ENCODE measurements at regions not wholly inside any gene's neighbourhood (a gene's known extent, or its start where the extent isn't known, plus 50 kb on each side); places are given as distances from the start of the nearest gene placed in this dataset.
"Not testable (repeated sequence)": the region's sequence is repeated elsewhere in the genome, so short reads cannot be mapped to it uniquely, and the experiment has no call there.

DNA sequence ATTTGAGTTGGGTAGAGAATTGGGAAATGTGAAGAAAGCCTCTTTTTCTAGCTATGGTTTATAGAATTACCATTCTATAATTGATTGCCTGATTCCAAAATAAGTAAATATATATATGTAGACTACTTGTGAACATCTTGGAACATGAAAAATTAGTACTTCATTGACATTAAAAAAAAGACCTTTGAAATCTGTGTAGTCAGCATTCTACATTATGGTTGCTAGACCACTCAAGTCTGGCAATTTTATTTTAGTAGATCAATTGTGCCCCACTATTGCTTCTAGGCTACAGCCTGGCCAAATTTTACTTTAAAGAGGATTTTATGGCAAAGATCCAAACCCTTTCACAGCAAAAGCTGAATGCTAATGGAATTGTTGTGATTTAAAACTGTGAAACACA, 279.8 kb downstream of the IKZF2 start:
- no peak for DNase-seq (ENCODE audit: low read depth)

DNA sequence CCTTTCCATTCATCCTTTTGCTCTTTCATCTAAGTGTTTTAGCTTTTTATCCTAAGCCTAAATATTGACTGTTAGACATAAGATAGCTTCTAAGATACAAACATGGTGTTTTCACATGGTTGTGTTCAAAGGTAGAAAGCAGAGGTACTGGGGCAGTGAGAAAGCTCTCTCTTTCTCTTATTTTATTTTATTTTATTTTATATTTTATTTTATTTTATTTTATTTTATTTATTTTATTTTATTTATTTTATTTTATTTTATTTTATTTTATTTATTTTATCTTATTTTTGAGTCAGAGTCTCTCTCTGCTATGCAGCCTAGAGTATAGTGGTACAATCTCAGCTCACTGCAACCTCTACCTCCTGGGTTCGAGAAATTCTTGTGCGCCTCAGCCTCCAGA, 287.2 kb downstream of the IKZF2 start:
- no peak for DNase-seq (ENCODE audit: low read depth)

DNA sequence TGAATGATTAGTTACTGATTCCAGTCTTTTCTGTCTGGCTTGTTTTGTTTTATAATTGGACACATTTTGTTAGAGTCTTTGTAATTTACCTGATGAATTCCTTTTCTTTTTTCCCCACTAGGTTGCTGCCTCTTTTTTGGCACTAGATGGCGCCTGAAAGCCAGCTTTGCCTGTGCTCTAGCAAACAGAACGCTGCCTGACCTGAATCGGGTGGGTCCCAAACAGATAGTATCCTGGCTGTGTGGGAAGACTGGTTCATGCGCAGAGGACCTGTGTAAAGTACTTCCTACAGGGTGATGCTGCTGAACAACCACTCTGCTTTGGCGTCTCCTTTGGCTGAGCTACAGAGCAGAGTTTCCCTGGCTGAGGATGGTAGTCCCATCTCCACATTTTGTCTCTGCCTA, 288.2 kb downstream of the IKZF2 start:
- no peak for DNase-seq (ENCODE audit: low read depth)

DNA sequence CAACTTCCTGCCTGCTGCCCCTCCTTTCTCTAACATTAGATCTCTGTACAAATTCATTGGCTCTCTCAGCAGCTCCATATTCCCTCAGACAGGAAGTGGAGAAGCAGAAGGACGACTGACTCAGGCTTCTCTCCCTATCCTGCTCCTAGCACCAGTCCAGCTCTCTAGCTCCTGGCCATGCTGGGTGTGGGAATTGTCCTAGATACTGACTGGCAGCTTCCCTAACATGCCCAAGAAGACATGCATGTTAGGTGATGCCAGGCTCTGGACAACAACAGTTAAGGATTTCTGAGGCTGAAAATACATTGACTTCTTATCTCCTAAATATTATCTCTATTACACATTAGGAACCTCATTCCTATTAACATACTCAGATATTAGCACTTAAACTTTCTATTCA, 292.9 kb downstream of the IKZF2 start:
- no peak for DNase-seq (ENCODE audit: low read depth)

DNA sequence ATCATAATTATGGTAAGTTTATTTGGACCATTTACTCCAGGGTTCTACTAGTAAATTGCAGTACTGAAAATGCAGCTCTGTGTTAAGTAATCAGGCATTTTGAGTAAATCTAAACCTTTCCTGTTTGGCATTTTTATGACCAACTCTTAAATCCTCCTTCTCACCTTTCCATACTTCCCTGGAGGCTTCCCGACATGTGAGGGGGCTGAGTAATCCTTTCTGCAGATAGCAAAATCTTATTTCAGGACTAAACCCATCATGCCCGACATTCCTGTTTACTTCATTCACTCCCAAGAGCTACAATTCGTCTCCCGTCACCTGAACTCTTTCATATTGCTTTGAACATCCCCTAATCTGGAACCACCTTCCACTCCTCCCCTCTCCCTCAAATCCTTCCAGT, 296.6 kb downstream of the IKZF2 start:
- no peak for DNase-seq (ENCODE audit: low read depth)

DNA sequence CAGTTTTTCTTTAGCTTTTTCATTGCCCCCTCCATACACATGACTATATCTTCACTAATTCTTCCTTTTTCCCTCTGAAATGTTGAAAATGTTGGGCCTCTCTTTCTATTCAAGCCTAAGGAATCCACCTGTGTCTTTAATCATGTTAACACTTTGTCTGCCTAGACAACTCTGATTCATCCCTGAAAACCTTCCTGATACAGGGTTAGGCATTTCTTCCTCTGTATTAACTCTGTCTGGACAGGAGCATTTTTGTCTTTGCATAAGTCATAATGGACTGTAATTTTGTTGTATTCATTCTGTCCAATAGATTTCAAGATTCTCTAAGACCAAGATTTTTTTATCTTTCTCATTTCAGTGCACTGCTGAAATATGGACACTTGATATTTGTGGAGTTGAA, 297.3 kb downstream of the IKZF2 start:
- DNase-seq (ENCODE audit: low read depth): no peak

DNA sequence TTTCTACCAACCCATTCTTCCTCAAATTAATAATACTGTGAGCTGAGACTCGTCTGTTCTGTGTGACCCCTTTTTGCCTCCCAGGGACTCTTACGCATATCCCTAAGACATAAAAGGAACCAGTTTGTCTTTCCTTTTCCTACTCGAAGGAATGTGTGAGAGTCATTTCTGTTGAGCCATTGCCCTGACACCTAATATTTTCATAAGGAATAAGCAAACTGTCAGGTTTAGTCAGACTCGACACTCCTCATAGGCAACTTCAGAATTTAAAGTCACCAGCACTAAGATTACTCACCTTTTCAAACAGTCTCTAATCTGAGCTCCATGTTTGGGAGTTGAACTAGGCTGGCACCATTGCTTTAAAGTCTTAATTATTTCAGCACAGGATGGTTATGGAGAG, 305.5 kb downstream of the IKZF2 start:
- DNase-seq (ENCODE audit: low read depth): no peak

DNA sequence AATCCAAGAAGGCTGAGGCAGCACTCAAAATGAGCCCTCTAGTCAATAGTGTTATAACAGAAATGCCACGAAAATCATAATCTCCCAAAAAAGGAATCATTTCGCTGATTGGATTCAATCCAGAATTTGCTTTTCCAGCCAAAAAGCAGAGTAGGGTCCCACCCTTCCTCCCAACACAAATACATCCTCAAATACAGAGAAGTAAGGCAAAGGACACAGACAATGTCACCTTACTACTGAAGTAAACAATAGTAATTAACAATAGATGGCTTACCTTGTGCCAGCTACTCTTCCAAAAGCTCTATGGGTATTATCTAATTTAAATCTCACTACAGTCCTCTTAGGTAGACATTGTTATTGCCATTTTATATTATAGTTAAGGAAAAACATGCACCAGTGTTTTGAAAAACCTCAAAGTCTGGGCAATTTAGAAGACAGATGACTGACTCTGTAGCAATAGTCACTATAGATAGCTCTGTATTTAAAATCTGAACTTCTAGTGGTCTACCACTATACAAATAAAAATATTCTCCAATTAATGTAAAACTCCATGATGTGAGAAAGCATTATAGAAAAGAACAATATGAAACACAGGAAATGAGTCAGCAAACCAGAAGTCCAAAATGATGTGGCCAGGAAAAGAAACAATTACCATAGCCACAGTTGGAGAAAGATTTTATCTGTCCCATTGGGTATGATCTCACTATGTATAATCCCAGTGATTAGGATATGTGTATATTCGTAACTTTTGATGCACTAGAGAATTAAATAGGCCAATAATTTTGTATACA, 305.0 kb upstream of the ERBB4 start:
- no peak for DNase-seq (ENCODE audit: low read depth)

DNA sequence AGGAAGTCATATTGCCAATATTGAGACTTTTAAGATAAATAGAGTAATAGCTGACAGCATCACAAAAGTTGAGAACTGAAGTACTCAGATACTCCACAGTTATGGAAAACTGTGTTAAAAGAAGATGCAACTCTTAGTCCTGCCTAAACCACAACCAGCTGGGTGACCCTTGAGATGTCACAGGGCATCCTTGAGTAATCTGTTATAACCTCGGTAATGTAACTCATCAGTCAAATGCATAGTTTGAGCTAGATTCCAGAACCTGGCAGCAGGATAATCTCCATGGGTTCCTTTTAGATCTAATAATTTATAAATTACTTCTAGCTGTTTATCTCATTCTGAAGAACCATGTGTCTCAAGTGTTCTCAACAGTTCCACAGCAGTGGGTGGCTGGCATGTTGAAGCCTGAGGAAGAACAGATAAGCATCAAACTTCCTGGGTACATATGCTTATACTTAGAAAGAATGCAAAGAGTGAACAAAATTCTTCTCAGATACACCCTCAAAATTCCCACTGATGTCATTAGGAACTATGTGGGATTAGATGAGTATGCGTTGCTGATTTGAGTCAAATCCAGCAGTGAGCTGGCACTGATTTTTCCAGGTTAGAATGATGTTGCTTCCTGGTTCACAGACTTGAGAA, 304.1 kb upstream of the ERBB4 start:
- DNase-seq (ENCODE audit: low read depth): no peak

DNA sequence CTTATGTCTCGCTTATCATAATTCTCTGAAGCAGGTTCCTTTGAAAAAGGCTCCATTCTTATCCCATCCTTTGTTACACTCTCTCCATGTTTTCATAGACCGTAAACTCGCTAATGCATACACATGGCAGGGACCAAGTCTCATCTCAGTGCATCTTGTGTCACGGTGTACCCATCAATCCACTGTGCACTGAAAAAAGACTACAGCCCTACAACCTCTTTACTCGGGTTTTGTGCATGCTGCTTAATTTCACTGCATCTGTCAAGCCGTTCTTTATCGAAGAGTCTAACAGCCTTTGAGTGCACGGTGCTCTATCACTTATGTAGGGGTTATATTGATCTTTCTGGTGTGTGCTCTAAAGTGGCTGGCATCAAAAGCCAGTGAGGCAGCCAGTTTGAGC, 302.9 kb upstream of the ERBB4 start:
- no peak for DNase-seq (ENCODE audit: low read depth)

DNA sequence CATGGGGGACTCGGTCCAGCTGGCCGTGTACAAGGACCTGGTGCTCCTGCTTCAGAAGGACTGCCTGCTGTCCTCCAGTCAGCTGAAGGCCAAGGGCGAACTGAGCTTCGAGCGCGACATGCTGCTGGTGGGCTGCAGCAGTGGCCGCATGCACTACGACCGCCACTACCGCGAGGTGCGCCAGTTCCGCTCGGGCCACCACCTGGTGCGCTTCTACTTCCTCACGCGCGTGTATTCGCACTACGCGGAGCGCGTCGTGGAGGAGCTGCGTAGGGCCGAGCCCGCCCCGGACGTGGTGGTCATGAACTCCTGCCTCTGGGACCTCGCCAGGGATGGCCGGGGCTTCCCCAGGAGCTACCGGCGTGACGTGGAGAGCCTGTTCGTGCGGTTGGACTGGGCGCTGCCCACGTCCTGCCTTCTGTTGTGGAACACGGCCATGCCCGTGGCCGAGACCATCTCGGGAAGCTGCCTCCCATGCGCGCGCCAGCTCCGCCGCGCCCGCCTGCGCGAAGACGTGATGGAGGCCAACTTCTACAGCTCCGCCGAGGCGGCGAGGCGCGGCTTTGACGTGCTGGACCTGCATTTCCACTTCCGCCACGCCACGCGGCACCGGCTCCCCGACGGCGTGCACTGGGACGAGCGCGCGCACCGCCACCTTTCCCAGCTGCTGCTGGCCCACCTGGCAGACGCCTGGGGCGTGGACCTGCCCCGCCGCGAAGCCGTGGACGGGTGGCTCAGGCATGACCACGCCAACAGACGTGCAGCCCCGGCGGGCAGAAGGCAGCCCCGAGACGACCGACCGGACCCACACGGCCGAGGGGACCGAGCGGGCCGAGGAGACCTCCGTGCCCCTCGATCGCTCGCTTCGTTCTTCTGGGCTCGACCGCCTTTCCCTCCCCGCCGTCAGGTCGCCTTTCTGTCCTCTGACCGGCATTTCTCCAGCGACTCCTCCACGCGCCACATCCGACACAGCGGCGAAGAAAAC, 293.9 kb upstream of the ERBB4 start:
- no peak for DNase-seq (ENCODE audit: low read depth)

DNA sequence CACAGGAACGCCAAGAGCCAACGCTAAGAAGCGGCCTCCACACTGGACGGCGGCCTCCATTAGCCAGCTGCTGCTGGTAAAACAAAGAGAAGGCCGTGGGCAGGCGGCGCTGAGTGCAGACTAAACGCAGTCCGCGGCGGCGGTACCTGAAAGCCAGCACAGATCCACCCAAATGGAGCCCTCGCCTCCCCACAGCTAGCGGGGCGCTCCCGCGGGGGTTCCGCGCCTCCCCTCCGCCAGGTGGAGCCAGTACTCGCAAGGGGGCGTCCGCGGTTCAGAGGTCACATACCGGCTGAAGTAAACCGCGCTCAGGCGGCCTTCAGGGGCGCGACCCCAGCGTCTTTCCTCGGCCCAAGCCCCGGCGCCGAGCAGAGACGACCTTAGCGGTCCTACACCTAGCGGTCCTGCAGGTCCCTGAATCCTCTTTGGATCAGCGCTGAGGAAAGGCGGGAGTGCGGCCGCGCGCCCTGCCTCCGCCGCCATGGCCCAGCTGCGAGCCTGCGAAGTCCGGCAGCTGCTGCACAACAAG, 293.1 kb upstream of the ERBB4 start:
- no peak for DNase-seq (ENCODE audit: low read depth)

DNA sequence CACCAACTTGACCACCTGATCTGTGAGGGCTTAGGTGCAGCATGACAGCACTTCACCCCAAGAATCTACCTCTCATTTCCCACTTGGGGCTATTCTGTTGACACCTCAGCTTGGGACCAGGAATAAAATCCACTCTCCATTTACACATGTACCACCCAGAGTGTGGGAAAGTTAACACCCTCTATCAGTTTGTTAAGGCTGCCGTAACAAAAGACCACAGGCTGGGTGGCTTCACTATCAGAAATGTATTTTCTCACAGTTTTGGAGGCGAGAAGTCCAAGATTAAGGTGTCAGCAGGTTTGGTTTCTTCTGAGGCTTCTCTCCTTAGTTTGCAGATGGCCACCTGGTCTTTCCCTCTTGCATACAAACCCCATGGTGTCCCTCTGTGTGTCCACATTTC, 277.7 kb upstream of the ERBB4 start:
- no peak for DNase-seq (ENCODE audit: low read depth)

DNA sequence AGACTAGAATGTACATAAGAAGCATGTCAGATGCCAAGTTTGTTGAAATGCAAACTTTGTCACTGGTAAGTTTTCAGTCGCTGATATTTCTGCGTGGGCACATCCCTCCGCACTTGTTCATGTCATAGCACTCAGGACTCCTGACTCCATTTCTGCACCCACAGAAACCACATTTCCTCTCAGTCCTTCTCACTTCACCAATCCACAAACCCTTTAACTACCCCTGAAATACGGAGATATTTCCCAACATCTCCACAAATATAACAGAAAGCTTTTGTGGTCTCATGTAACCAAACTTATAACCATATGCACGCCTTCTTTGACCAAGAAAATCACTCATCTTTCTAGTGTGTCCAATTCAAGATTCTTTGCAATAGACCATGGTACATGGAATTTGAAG, 276.9 kb upstream of the ERBB4 start:
- DNase-seq (ENCODE audit: low read depth): no peak

DNA sequence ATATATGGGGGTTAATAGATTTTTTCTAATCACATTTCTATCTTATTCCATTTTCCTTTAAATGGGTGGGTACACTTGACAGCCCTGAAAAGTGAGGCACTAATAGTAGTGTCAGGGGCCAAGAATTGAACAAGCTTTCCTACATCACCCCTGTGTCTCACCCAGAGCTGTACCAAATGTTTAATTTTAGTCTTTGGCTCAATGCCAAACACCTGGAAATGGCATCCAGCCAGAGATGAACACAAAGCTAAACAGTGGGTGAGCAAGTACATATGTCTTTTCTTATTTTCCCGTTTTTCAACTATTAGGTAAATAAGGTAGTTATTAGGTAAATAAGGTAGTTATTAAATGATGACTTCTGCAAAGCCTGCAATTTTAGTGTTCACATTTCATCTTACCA, 276.3 kb upstream of the ERBB4 start:
- DNase-seq (ENCODE audit: low read depth): no peak

DNA sequence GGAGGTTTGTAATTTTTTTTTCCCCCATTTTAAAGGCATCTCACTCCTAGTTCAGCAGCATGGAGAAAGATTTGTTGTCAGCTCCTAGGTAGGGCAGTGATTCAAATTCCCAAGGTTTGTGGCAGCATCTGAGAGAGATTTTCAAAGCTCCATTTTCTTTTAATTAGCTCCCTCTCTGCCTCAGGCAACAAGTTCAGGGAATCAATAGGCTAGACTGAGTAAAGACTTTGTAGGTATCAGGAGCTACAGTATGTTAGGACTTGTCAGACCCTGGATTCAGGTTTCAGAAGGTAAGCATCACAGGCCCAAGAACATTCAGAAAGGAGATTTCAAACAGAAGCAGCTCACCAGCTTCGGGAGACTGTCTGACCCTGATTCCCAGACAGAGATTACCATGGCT, 273.3 kb upstream of the ERBB4 start:
- no peak for DNase-seq (ENCODE audit: low read depth)

DNA sequence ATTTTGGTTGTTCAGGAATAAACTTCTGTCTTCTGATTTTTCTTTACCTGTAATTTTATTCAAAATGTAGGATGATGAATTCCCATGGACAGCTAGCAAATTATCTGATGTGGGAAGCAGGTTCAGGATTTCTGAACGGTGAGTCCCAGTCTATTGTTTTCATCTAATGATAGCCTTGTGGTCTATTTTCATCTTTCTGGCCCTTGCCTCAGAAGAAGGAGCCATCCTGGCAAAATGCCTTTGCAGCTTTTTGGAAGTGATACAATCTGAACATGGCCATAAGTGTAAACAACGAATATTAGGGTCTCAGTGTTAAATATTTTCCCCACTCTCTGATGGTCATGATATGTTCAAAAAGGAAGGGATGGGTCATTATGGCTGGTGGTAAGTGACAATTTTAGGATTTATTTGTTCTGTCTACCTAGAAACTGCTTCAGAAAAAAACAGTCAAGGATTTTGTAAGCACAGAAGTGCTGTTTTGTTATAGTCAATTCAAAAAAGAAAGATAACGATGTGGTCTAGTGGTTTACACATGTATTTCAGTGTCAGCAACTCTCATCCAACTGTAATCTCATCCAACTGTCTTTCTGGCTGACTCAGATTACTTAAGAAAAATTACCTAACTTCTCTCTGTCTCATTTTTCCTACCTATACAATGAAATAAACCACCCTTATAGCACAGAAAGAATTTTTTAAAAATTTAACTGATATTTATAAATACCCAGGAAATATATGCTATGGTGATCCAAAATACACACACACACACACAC, 272.6 kb upstream of the ERBB4 start:
- no peak for DNase-seq (ENCODE audit: low read depth)

DNA sequence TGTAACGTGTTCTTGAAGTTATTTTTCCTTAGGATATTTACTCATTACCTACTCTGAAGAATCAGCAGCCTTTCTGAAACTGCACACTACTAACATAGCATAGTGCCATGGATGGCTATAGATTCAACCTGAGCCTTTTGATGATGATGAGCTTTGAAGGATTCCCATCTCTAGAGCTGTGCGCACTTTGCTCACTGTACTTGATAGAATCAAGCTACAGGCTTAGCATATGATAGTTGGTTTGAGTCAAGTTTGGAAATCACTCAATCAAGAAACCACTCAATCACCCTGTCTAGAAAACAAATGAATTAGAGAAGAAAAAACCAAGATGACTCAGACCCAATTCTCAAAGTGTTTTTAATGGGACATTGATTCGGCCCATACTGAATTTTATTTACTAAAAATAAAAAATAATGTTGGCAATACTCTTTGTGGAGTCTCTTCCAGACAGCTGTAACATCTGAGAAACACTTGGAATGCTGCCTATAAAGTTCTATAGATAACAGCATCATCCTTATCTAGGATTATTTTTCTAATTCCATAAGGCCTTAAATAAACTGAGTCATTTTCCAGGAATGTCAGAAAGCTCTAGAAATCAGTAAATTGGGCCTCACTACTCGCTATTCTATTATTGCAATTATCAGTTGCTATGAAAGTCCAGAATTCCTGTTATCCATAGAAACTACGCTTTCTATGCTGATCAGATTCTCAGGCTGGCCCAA, 259.0 kb upstream of the ERBB4 start:
- DNase-seq (ENCODE audit: low read depth): no peak

DNA sequence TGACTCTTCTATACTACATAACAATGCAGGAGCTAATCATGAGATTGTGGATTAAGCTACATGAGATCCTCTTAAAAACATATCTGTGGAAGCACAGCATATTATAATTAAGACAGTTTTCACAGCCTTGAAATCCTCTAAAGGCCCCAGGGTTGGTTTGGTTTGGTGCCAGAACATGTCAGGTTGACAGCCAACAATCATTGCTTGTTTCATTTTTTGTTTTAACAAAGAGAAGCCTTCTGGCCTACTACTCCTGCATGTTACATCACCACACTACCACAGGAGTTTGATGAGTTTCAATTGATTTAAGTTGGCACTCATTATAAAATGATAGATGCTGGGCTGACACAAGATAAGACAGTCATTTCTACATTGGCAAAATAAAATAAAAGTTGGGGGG, 255.9 kb upstream of the ERBB4 start:
- DNase-seq (ENCODE audit: low read depth): no peak

DNA sequence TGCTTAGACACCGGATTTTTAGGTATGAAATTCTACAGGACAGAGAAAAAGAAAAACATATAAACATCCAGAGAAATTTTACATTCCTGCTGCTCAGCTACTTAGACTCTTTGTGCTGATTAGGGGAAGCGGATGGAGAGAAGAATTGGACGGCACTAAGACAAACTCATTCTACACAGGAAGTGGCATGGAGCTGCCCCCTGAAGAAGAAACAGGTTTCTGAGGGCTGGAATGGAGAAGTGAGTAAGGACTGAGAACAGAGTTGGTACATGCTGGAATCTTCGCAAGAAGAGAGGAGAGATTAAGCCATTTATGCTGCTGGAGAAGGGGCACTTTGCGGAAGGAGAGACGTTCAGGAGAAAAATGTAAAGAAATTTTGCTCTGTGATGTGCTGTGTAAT, 253.0 kb upstream of the ERBB4 start:
- no peak for DNase-seq (ENCODE audit: low read depth)

DNA sequence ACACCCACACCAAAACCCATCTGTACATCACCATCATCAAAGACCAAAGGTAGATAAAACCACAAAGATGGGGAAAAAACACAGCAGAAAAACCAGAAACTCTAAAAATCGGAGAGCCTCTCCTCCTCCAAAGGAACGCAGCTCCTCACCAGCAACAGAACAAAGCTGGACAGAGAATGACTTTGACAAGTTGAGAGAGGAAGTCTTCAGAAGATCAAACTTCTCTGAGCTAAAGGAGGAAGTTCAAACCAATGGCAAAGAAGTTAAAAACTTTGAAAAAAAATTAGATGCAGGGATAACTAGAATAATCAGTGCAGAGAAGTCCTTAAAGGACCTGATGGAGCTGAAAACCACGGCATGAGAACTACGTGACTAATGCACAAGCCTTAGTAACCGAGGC, 247.5 kb upstream of the ERBB4 start:
- DNase-seq (ENCODE audit: low read depth): not testable (repeated sequence)
